Smooth muscle cell (in vitro differentiated cells): ENCODE measurements at regions not wholly inside any gene's neighbourhood (a gene's known extent, or its start where the extent isn't known, plus 50 kb on each side); places are given as distances from the start of the nearest gene placed in this dataset.

ENCODE experiments used
- DNase-seq: peaks from one replicate; lab custom pipeline; 2025; ENCODE audit not compliant: unreplicated experiment; lab: John Stamatoyannopoulos, UW
- H2AFZ ChIP-seq: fragments of 200-600 bp; sonication (generic); 2 replicates; pipeline ENCODE4 v1.6.0; 2016; ENCODE audit warnings: antibody characterized with exemption, low read depth, mild to moderate bottlenecking
- H3F3A ChIP-seq: fragments of 200-600 bp; sonication (generic); 2 replicates; pipeline ENCODE4 v1.6.0; 2017; ENCODE audit warnings: antibody characterized with exemption, low read depth
- H3K27ac ChIP-seq: fragments of 200-600 bp; sonication (generic); 2 replicates; pipeline ENCODE4 v1.5.1; 2016; ENCODE audit warnings: low read depth, mild to moderate bottlenecking
- H3K27me3 ChIP-seq: fragments of 200-600 bp; sonication (generic); 2 replicates; pipeline ENCODE4 v1.6.1; 2016; ENCODE audit warnings: low read depth, mild to moderate bottlenecking
- H3K36me3 ChIP-seq: fragments of 200-600 bp; sonication (generic); 2 replicates; pipeline ENCODE4 v1.5.1; 2016; ENCODE audit warnings: low read depth
- H3K4me1 ChIP-seq: fragments of 200-600 bp; sonication (generic); 2 replicates; pipeline ENCODE4 v1.5.1; 2016; ENCODE audit warnings: low read depth
- H3K4me2 ChIP-seq: fragments of 200-600 bp; sonication (generic); 2 replicates; pipeline ENCODE4 v1.6.0; 2016; ENCODE audit warnings: mild to moderate bottlenecking
- H3K4me3 ChIP-seq: fragments of 200-600 bp; sonication (generic); 2 replicates; pipeline ENCODE4 v1.5.1; 2016; ENCODE audit warnings: mild to moderate bottlenecking
- H3K79me2 ChIP-seq: fragments of 200-600 bp; sonication (generic); 2 replicates; pipeline ENCODE4 v1.6.0; 2016; ENCODE audit warnings: low read depth, mild to moderate bottlenecking
- H3K9ac ChIP-seq: fragments of 200-600 bp; sonication (generic); 2 replicates; pipeline ENCODE4 v1.6.0; 2016; ENCODE audit warnings: low read depth
- H3K9me3 ChIP-seq: fragments of 200-600 bp; sonication (generic); replicated peaks from 2 replicates; pipeline ENCODE4 v1.5.1; 2016; ENCODE audit warnings: low read depth
- H4K20me1 ChIP-seq: fragments of 200-600 bp; sonication (generic); 2 replicates; pipeline ENCODE4 v1.6.0; 2016; ENCODE audit warnings: low read depth
- CTCF ChIP-seq: fragments of 200-600 bp; sonication (generic); IDR thresholded peaks from 2 replicates; pipeline ENCODE4 v1.5.1; 2017; ENCODE audit warnings: borderline replicate concordance, mild to moderate bottlenecking, antibody characterized with exemption; ENCODE audit not compliant: insufficient read depth, poor library complexity, severe bottlenecking
- WGBS: methylation state at CpG from one replicate; pipeline ENCODE4 v1.1.7; 2016; ENCODE audit warnings: low lambda C conversion rate; 5-methylcytosine and 5-hydroxymethylcytosine counted together

GRCh38 chrX:134148172-134148692 lies 88.8 kb upstream of the CCDC160 start:
- Histone ChIP-seq H3K4me2 (no peak overlapping the region), H3K27ac (no peak overlapping the region), H3K4me3 (no peak overlapping the region), H3K9me3 (no peaks in the 10 kb centered on the region), H3K4me1 (no peaks in the 10 kb centered on the region), H3K9ac (no peak overlapping the region), H3K36me3 (no peaks in the 10 kb centered on the region), H3K27me3 (no peaks in the 10 kb centered on the region), H4K20me1 (no peaks in the 10 kb centered on the region), H3F3A (no peaks in the 10 kb centered on the region), H2AFZ (no peak overlapping the region), H3K79me2 (no peaks in the 10 kb centered on the region)
- DNase-seq = no peak
- TF ChIP-seq CTCF = no peak
- 80% methylated on average over 9 of the region's 9 CpGs for WGBS

DNA sequence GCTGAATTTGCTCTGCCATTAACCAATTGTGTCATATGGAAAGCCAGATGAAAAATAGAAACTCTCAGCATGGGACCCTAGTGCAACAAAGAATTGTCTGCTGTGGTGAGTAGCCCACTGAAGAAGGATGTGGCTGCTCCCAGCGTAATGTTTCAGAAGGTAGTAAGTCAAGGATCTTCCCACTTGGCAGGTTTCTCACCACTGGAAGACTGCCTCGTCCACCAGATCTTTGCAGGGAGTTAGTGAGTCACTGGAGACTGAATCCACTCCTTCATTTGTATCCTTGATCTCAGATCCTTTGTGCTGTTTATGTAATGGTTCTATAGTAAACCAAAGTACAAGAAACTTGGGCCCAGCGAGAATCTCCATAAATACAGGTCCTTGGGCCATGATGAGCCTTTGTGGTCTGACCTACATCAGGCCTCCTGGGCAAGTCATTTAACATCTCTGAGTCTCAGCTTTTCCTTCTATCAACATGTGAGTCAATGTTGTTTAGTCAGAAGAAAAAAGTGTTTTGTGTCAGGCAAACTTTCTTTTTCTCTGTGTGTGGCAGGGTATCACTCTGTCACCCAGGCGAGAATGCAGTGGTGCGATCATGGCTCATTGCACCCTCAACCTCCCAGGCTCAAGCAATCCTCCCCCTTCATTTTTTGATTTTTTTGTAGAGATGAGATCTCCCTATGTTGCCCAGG lies 78.0 kb upstream of the CCDC160 start:
- no peak overlapping the region for H3K9ac ChIP-seq

DNA sequence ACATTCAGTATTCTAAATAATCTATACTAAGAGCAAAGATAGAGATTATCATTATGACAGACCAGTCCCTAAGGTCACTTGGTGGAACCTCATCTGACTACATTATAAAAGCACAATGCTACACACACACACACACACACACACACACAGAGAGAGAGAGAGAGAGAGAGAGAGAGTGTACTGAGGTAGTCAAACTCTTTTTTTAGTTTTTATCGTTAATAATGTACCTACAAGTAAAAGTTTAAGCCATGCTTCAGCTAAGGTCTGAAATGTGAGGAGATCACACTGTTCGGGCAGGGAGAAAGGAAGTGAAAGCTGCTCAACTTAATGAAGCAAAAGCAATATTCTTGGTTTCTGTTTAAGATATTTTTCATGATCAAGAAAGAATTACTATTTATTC lies 75.8 kb upstream of the CCDC160 start:
- Histone ChIP-seq H3K9ac (no peak overlapping the region), H4K20me1 (no peaks in the 10 kb centered on the region), H3K27me3 (no peaks in the 10 kb centered on the region), H3K4me3 (no peak overlapping the region), H3K27ac (no peak overlapping the region), H3K4me2 (no peak overlapping the region), H2AFZ (no peak overlapping the region), H3K4me1 (no peaks in the 10 kb centered on the region), H3K79me2 (no peaks in the 10 kb centered on the region), H3F3A (no peaks in the 10 kb centered on the region), H3K9me3 (no peaks in the 10 kb centered on the region), H3K36me3 (no peaks in the 10 kb centered on the region)
- no peak for DNase-seq
- WGBS = 83% methylated on average over 2 of the region's 2 CpGs
- no peak for TF ChIP-seq CTCF

More for the DNA sequence above, 78.0 kb upstream of the CCDC160 start:
- no peaks in the 10 kb centered on the region for H4K20me1 ChIP-seq
- TF ChIP-seq CTCF = no peak
- H3K79me2 ChIP-seq = no peaks in the 10 kb centered on the region
- no peaks in the 10 kb centered on the region for H3K9me3 ChIP-seq
- H3K4me3 ChIP-seq = no peak overlapping the region
- DNase-seq = no peak
- H2AFZ ChIP-seq = no peak overlapping the region
- H3F3A ChIP-seq = no peaks in the 10 kb centered on the region
- H3K27ac ChIP-seq = no peak overlapping the region
- no peak overlapping the region for H3K4me2 ChIP-seq
- no peaks in the 10 kb centered on the region for H3K36me3 ChIP-seq
- WGBS = 77% methylated on average over 5 of the region's 5 CpGs
- no peaks in the 10 kb centered on the region for H3K4me1 ChIP-seq
- H3K27me3 ChIP-seq = no peaks in the 10 kb centered on the region

GRCh38 chrX:134162032-134162431 lies 75.0 kb upstream of the CCDC160 start:
- Histone ChIP-seq H2AFZ (no peak overlapping the region), H3K36me3 (no peaks in the 10 kb centered on the region), H3K27me3 (no peaks in the 10 kb centered on the region), H3F3A (no peaks in the 10 kb centered on the region), H3K4me1 (no peaks in the 10 kb centered on the region), H3K9me3 (no peaks in the 10 kb centered on the region), H3K4me3 (no peak overlapping the region), H4K20me1 (no peaks in the 10 kb centered on the region), H3K9ac (no peak overlapping the region), H3K79me2 (no peaks in the 10 kb centered on the region), H3K27ac (no peak overlapping the region), H3K4me2 (no peak overlapping the region)
- no peak for DNase-seq
- no peak for TF ChIP-seq CTCF
